ENCODE measurements at regions not wholly inside any gene's neighbourhood (a gene's known extent, or its start where the extent isn't known, plus 50 kb on each side); places are given as distances from the start of the nearest gene placed in this dataset.

DNA sequence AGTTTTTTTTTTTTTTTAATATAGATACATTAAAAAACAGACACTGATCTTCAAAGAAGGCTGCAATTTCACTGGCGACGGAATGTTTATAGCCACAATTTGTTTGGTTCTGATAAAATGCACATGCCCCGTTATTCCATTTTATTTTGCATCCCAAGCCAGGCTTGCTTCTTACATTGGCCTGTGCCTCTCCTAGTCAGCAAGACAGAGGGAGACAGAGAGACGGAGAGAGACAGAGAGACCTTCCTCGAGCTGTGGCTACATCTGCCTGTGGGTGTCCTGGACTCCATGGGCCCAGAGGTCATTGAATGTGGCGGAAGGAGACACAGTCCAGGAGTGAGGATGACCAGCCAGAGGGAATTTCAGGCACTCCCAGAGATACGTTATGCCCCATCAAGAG, 926.6 kb downstream of the VRK1 start:
- no peak for TF ChIP-seq EP300 (IDR thresholded peaks at IDR 0.05; ENCODE audit: borderline replicate concordance)
- TF ChIP-seq EGR1 (IDR thresholded peaks at IDR 0.05) = no peak
- TF ChIP-seq TCF12 (IDR thresholded peaks at IDR 0.05; ENCODE audit: low read depth) = no peak
- no peak for TF ChIP-seq CEBPB (IDR thresholded peaks at IDR 0.05)

DNA sequence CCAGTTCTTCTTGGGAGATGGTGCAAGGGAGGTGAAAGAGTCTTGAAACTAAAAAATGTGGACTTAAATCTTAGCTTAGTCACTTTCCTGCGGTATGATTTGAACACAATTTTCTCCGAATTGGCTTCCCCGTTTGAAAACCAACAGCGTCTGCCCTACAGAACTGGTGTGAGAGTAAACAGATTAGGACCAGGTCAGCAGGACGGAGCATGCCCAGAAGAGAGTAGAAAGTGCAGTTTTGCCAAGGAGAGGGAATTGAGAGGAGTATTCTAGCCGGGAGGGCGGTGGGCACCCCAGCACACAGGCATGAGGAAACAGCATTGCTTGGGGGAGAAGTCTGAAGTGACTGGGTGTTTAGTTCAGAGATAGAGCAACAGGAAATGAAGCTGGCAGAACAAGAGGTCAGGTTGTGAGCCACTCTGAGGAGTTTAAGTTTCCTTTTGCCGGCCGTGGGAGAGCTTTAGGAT, 927.1 kb downstream of the VRK1 start:
- TF ChIP-seq EP300 (IDR thresholded peaks at IDR 0.05; ENCODE audit: borderline replicate concordance) (no peak), MAX (IDR thresholded peaks at IDR 0.05) (no peak), REST (IDR thresholded peaks at IDR 0.05; ENCODE audit: low read depth) (no peak), TCF12 (IDR thresholded peaks at IDR 0.05; ENCODE audit: low read depth) (no peak), TEAD4 (IDR thresholded peaks at IDR 0.05) (no peak), RAD21 (IDR thresholded peaks at IDR 0.05; ENCODE audit: low read depth) (no peak), TAF1 (IDR thresholded peaks at IDR 0.05; ENCODE audit: low read depth) (no peak), CREB1 (IDR thresholded peaks at IDR 0.05; ENCODE audit: low read depth) (no peak), FOXM1 (IDR thresholded peaks at IDR 0.05; ENCODE audit: borderline replicate concordance, low read depth) (no peak), YY1 (IDR thresholded peaks at IDR 0.05; ENCODE audit: low read depth) (no peak), ZBTB7A (IDR thresholded peaks at IDR 0.05; ENCODE audit: low read depth) (no peak)
- TF ChIP-seq, protein P1, sequence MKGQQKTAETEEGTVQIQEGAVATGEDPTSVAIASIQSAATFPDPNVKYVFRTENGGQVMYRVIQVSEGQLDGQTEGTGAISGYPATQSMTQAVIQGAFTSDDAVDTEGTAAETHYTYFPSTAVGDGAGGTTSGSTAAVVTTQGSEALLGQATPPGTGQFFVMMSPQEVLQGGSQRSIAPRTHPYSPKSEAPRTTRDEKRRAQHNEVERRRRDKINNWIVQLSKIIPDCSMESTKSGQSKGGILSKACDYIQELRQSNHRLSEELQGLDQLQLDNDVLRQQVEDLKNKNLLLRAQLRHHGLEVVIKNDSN (IDR thresholded peaks at IDR 0.05) = no peak

GRCh38 chr14:97726676-97727075, 929.5 kb downstream of the VRK1 start:
- TF ChIP-seq, protein P1 (IDR thresholded peaks at IDR 0.05) = no peak
- TF ChIP-seq EP300 (IDR thresholded peaks at IDR 0.05; ENCODE audit: borderline replicate concordance) (no peak), NFIC (IDR thresholded peaks at IDR 0.05) (no peak), TEAD4 (IDR thresholded peaks at IDR 0.05) (no peak), TCF12 (IDR thresholded peaks at IDR 0.05; ENCODE audit: low read depth) (no peak), RAD21 (IDR thresholded peaks at IDR 0.05; ENCODE audit: low read depth) (no peak), FOXM1 (IDR thresholded peaks at IDR 0.05; ENCODE audit: borderline replicate concordance, low read depth) (no peak), CREB1 (IDR thresholded peaks at IDR 0.05; ENCODE audit: low read depth) (no peak), ZBTB7A (IDR thresholded peaks at IDR 0.05; ENCODE audit: low read depth) (no peak), YY1 (IDR thresholded peaks at IDR 0.05; ENCODE audit: low read depth) (no peak), MAX (IDR thresholded peaks at IDR 0.05) (no peak), CEBPB (IDR thresholded peaks at IDR 0.05) (no peak), TAF1 (IDR thresholded peaks at IDR 0.05; ENCODE audit: low read depth) (no peak), REST (IDR thresholded peaks at IDR 0.05; ENCODE audit: low read depth) (no peak), EGR1 (IDR thresholded peaks at IDR 0.05) (no peak)

GRCh38 chr14:97730706-97731105, 933.5 kb downstream of the VRK1 start:
- no peak for TF ChIP-seq REST (IDR thresholded peaks at IDR 0.05; ENCODE audit: low read depth)
- no peak for TF ChIP-seq TCF12 (IDR thresholded peaks at IDR 0.05; ENCODE audit: low read depth)
- TF ChIP-seq YY1 (IDR thresholded peaks at IDR 0.05; ENCODE audit: low read depth) = no peak
- TF ChIP-seq EGR1 (IDR thresholded peaks at IDR 0.05) = no peak
- no peak for TF ChIP-seq TAF1 (IDR thresholded peaks at IDR 0.05; ENCODE audit: low read depth)
- no peak for TF ChIP-seq NFIC (IDR thresholded peaks at IDR 0.05)
- TF ChIP-seq, protein P1 (IDR thresholded peaks at IDR 0.05) = no peak
- no peak for TF ChIP-seq CREB1 (IDR thresholded peaks at IDR 0.05; ENCODE audit: low read depth)
- TF ChIP-seq CEBPB (IDR thresholded peaks at IDR 0.05) = no peak
- no peak for TF ChIP-seq TEAD4 (IDR thresholded peaks at IDR 0.05)
